ENCODE measurements at regions not wholly inside any gene's neighbourhood (a gene's known extent, or its start where the extent isn't known, plus 50 kb on each side); places are given as distances from the start of the nearest gene placed in this dataset.

DNA sequence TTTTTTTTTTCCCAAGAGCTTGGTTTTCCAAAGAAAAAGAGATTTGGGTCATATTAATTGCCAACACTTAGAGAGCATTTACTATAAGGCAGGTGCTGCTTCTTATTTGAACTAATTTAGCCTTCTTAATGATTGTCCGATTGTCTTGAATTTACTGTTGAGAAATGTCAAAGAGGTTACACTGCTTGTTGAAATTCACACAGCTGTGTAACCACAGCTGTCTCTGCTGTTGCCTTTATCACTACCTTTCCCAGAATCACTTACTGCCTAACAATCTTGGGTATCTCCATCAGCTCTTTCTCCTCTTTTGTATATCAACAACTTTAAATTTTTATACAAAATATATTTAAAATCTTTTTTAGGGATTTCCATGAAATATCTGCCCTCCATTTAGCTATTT, 115.6 kb downstream of the UCHL5 start:
- no peak for TF ChIP-seq POLR2AphosphoS5 (IDR thresholded peaks at IDR 0.05; ENCODE audit: borderline replicate concordance, low read depth, low read length)
- TF ChIP-seq EZH2 (IDR thresholded peaks at IDR 0.05), result no peak
- TF ChIP-seq FOXP2 (optimal IDR thresholded peaks at IDR 0.05; ENCODE audit: control extremely low read depth, extremely low read length, insufficient read depth), result no peak

Data from SK-N-MC (cell line).